Common myeloid progenitor, CD34-positive (primary cell): ENCODE measurements at regions not wholly inside any gene's neighbourhood (a gene's known extent, or its start where the extent isn't known, plus 50 kb on each side); places are given as distances from the start of the nearest gene placed in this dataset.

Source experiments
- CTCF ChIA-PET: fragments of 350-600 bp; sonication (Branson Sonifier 250); formaldehyde crosslinking; loops from one replicate; lab custom pipeline; 2021; ENCODE audit warnings: antibody characterized with exemption; lab: Charles Lee
- POLR2A ChIA-PET: fragments of 350-600 bp; sonication (Branson Sonifier 250); formaldehyde crosslinking; loops from one replicate; lab custom pipeline; 2021; ENCODE audit warnings: antibody characterized with exemption; lab: Charles Lee
- DNase-seq, 3 donors: peaks; one replicate each; pipeline versions ENCODE4 v3.0.0 to v3.0.0-alpha.2; 2013
- H3K27ac ChIP-seq, 2 experiments: 1 replicate in 1 of 2; 2 replicates in 1 of 2; pipeline ENCODE4 v1.7.0; 2013; ENCODE audit warnings: inconsistent platforms in 2 of 2, low read length in 2 of 2, mild to moderate bottlenecking in 2 of 2, low read depth in 1 of 2, moderate library complexity in 1 of 2; ENCODE audit not compliant: severe bottlenecking in 2 of 2, insufficient read depth in 1 of 2, poor library complexity in 1 of 2
- H3K27me3 ChIP-seq, 5 experiments: replicated peaks in 2 of 5; 1 replicate in 3 of 5; 2 replicates in 2 of 5; pipeline versions ENCODE4 v1.6.1 to v1.7.0; 2013; ENCODE audit warnings: low read length in 4 of 5, mild to moderate bottlenecking in 2 of 5, moderate library complexity in 2 of 5, inconsistent platforms in 1 of 5; ENCODE audit not compliant: insufficient read depth in 5 of 5, control insufficient read depth in 4 of 5
- H3K36me3 ChIP-seq, 4 experiments: 1 replicate in 2 of 4; 2 replicates in 2 of 4; pipeline versions ENCODE4 v1.6.1 to v1.7.0; 2013; ENCODE audit warnings: low read length in 3 of 4, control low read depth in 1 of 4, mild to moderate bottlenecking in 1 of 4; ENCODE audit not compliant: control insufficient read depth in 4 of 4, insufficient read depth in 4 of 4
- H3K4me1 ChIP-seq, 4 experiments: 1 replicate in 3 of 4; 2 replicates in 1 of 4; pipeline versions ENCODE4 v1.6.1 to v1.7.1; 2013; ENCODE audit warnings: low read length in 3 of 4, mild to moderate bottlenecking in 3 of 4, control low read depth in 1 of 4, inconsistent platforms in 1 of 4, moderate library complexity in 1 of 4; ENCODE audit not compliant: control insufficient read depth in 4 of 4, insufficient read depth in 4 of 4; ENCODE audit errors: control extremely low read depth in 1 of 4
- H3K4me3 ChIP-seq, 7 experiments: 1 replicate in 4 of 7; 2 replicates in 3 of 7; pipeline versions ENCODE4 v1.5.1 to v1.7.0; 2013; ENCODE audit warnings: mild to moderate bottlenecking in 7 of 7, low read length in 6 of 7, moderate library complexity in 6 of 7, inconsistent platforms in 2 of 7, low read depth in 2 of 7, control low read depth in 1 of 7; ENCODE audit not compliant: insufficient read depth in 4 of 7, control insufficient read depth in 1 of 7; ENCODE audit errors: extremely low read depth in 1 of 7
- H3K9me3 ChIP-seq, 5 experiments: 1 replicate in 4 of 5; 2 replicates in 1 of 5; pipeline versions ENCODE4 v1.6.1 to v1.7.1; 2013; ENCODE audit warnings: low read length in 4 of 5, mild to moderate bottlenecking in 2 of 5, inconsistent platforms in 1 of 5, low read depth in 1 of 5, moderate library complexity in 1 of 5; ENCODE audit not compliant: control insufficient read depth in 4 of 5, insufficient read depth in 2 of 5; ENCODE audit errors: control extremely low read depth in 1 of 5
- WGBS: methylation state at CpG from one replicate; pipeline ENCODE4 v1.1.5; 2013; ENCODE audit not compliant: insufficient coverage; 5-methylcytosine and 5-hydroxymethylcytosine counted together

- Histone ChIP-seq H3K27me3 (no peaks in the 10 kb centered on the region), H3K9me3 (peaks cover 0 to 1% (median 0%) of the 10 kb centered on the region in 5 experiments), H3K4me3 (no peak overlapping the region), H3K36me3 (no peaks in the 10 kb centered on the region), H3K4me1 (peaks cover 0 to 4% (median 2%) of the 10 kb centered on the region in 4 experiments), H3K27ac (no peak overlapping the region)
- POLR2A ChIA-PET: no interaction called here
- DNase-seq: peak in 1 of 3 donors; percentile 6
- WGBS: no CpG with 5 or more reads among the region's 3 CpGs
- CTCF ChIA-PET: no interaction called here
Observed at GRCh38 chr10:32174349-32174893, 118.2 kb upstream of the KIF5B start.

- no peaks in the 10 kb centered on the region for H3K27me3 ChIP-seq
- DNase-seq: no peak
- WGBS: 90% methylated on average over 2 of the region's 3 CpGs
Observed at GRCh38 chr10:32171204-32171603, 115.0 kb upstream of the KIF5B start.

GRCh38 chr10:32169556-32169955, 113.3 kb upstream of the KIF5B start:
- Histone ChIP-seq H3K9me3 (no peaks in the 10 kb centered on the region), H3K27ac (no peak overlapping the region), H3K27me3 (no peaks in the 10 kb centered on the region), H3K36me3 (no peaks in the 10 kb centered on the region), H3K4me3 (peak overlapping the region in 1 of 7 experiments; percentile 5), H3K4me1 (peaks cover 0 to 5% (median 2%) of the 10 kb centered on the region in 4 experiments)
- ChIA-PET CTCF (interaction anchor here (0.9 to 1.0 kb wide), 2 partner anchors 41 to 115 kb away, joined by 3 read pairs; no protein-coding TSS in a partner anchor), POLR2A (interaction anchor here (0.6 kb wide), 1 partner anchor 32 kb away, joined by 4 read pairs; no protein-coding TSS in a partner anchor)
- no peak for DNase-seq
- 47% methylated on average over 5 of the region's 5 CpGs for WGBS

More at GRCh38 chr10:32171204-32171603, 115.0 kb upstream of the KIF5B start:
- ChIA-PET POLR2A (no interaction called here), CTCF (interaction anchor here (0.7 to 1.2 kb wide), 2 partner anchors 13 to 157 kb away, joined by 3 read pairs; no protein-coding TSS in a partner anchor)
- peaks cover 0 to 1% (median 0%) of the 10 kb centered on the region in 5 experiments for H3K9me3 ChIP-seq
- H3K4me1 ChIP-seq: peaks cover 0 to 5% (median 2%) of the 10 kb centered on the region in 4 experiments
- no peak overlapping the region for H3K4me3 ChIP-seq
- no peaks in the 10 kb centered on the region for H3K36me3 ChIP-seq
- H3K27ac ChIP-seq: no peak overlapping the region

GRCh38 chr10:32167450-32167849, 111.2 kb upstream of the KIF5B start:
- 100% methylated on average over 3 of the region's 5 CpGs for WGBS
- no peaks in the 10 kb centered on the region for H3K27me3 ChIP-seq

GRCh38 chr10:32166365-32166764, 110.1 kb upstream of the KIF5B start:
- DNase-seq: no peak
- Histone ChIP-seq H3K9me3 (no peaks in the 10 kb centered on the region), H3K27me3 (no peaks in the 10 kb centered on the region), H3K4me1 (peaks cover 0 to 5% (median 2%) of the 10 kb centered on the region in 4 experiments), H3K27ac (no peak overlapping the region), H3K4me3 (no peak overlapping the region), H3K36me3 (no peaks in the 10 kb centered on the region)
- ChIA-PET POLR2A (no interaction called here), CTCF (interaction anchor here (1.5 kb wide), 1 partner anchor 132 kb away, joined by 3 read pairs; no protein-coding TSS in a partner anchor)

More at GRCh38 chr10:32167450-32167849, 111.2 kb upstream of the KIF5B start:
- H3K36me3 ChIP-seq: no peaks in the 10 kb centered on the region
- no peak overlapping the region for H3K27ac ChIP-seq
- ChIA-PET POLR2A (no interaction called here), CTCF (no interaction called here)
- H3K4me3 ChIP-seq: no peak overlapping the region
- DNase-seq: no peak
- no peaks in the 10 kb centered on the region for H3K9me3 ChIP-seq
- H3K4me1 ChIP-seq: peaks cover 0 to 5% (median 2%) of the 10 kb centered on the region in 4 experiments

- Histone ChIP-seq H3K27me3 (no peaks in the 10 kb centered on the region), H3K4me1 (no peaks in the 10 kb centered on the region), H3K36me3 (no peaks in the 10 kb centered on the region), H3K9me3 (no peaks in the 10 kb centered on the region), H3K27ac (no peak overlapping the region), H3K4me3 (no peak overlapping the region)
- CTCF ChIA-PET: no interaction called here
- POLR2A ChIA-PET: no interaction called here
- WGBS: 98% methylated on average over 7 of the region's 9 CpGs
- DNase-seq: no peak
Observed at GRCh38 chr10:32163762-32164148, 107.5 kb upstream of the KIF5B start.

GRCh38 chr10:32163071-32163761, 107.0 kb upstream of the KIF5B start:
- Histone ChIP-seq H3K4me3 (no peak overlapping the region), H3K9me3 (no peaks in the 10 kb centered on the region), H3K27ac (no peak overlapping the region), H3K27me3 (no peaks in the 10 kb centered on the region), H3K4me1 (no peaks in the 10 kb centered on the region), H3K36me3 (no peaks in the 10 kb centered on the region)
- 90% methylated on average over 8 of the region's 10 CpGs for WGBS
- ChIA-PET POLR2A (no interaction called here), CTCF (no interaction called here)
- DNase-seq: no peak
